Keratinocyte (primary cell): ENCODE measurements at regions not wholly inside any gene's neighbourhood (a gene's known extent, or its start where the extent isn't known, plus 50 kb on each side); places are given as distances from the start of the nearest gene placed in this dataset.

Experiments used
- DNase-seq: peaks from one replicate; pipeline ENCODE4 v3.0.0-alpha.2; 2011; ENCODE audit warnings: low read depth, missing footprints, low spot score
- FAIRE-seq: peaks from 2 replicates; lab custom pipeline; 2011; peaks lifted over from hg19 to GRCh38; lab: Jason Lieb, UNC
- H2AFZ ChIP-seq: 2 replicates; pipeline ENCODE4 v1.6.0; 2012; ENCODE audit warnings: low read length, control low read depth, inconsistent platforms; ENCODE audit not compliant: control insufficient read depth
- H3K27ac ChIP-seq: 2 replicates; pipeline ENCODE4 v1.5.1; 2011; ENCODE audit warnings: low read length; ENCODE audit not compliant: control insufficient read depth, insufficient read depth
- H3K27me3 ChIP-seq: 3 replicates; pipeline ENCODE4 v1.6.0; 2011; ENCODE audit warnings: low read length; ENCODE audit not compliant: control insufficient read depth, insufficient read depth; ENCODE audit errors: extremely low read depth
- H3K36me3 ChIP-seq, 2 experiments: 2 replicates in 1 of 2; 3 replicates in 1 of 2; pipeline ENCODE4 v1.5.1; 2011; ENCODE audit warnings: low read length in 2 of 2, mild to moderate bottlenecking in 1 of 2; ENCODE audit not compliant: control insufficient read depth in 2 of 2, insufficient read depth in 2 of 2; ENCODE audit errors: extremely low read depth in 1 of 2
- H3K4me1 ChIP-seq: 3 replicates; pipeline ENCODE4 v1.5.1; 2011; ENCODE audit warnings: low read length; ENCODE audit not compliant: control insufficient read depth, insufficient read depth; ENCODE audit errors: extremely low read depth
- H3K4me2 ChIP-seq: 3 replicates; pipeline ENCODE4 v1.6.0; 2011; ENCODE audit warnings: low read depth, low read length; ENCODE audit not compliant: control insufficient read depth, insufficient read depth; ENCODE audit errors: extremely low read depth
- H3K4me3 ChIP-seq, 3 experiments: fragments of 200-600 bp in 1 of 3; sonication (generic) in 1 of 3; 2 replicates in 2 of 3; 3 replicates in 1 of 3; pipeline ENCODE4 v1.5.1; 2011 to 2016; ENCODE audit warnings: low read length in 3 of 3, mild to moderate bottlenecking in 3 of 3, control low read depth in 2 of 3, inconsistent platforms in 1 of 3, low read depth in 1 of 3, mixed read lengths in 1 of 3, mixed run types in 1 of 3, moderate library complexity in 1 of 3; ENCODE audit not compliant: control insufficient read depth in 2 of 3, insufficient read depth in 2 of 3; ENCODE audit errors: extremely low read depth in 1 of 3
- H3K79me2 ChIP-seq: 2 replicates; pipeline ENCODE4 v1.6.0; 2012; ENCODE audit warnings: low read length; ENCODE audit not compliant: control insufficient read depth, insufficient read depth
- H3K9ac ChIP-seq: 3 replicates; pipeline ENCODE4 v1.6.0; 2011; ENCODE audit warnings: low read length; ENCODE audit not compliant: control insufficient read depth, insufficient read depth; ENCODE audit errors: extremely low read depth
- H3K9me1 ChIP-seq: 3 replicates; pipeline ENCODE4 v1.6.0; 2011; ENCODE audit warnings: low read length; ENCODE audit not compliant: control insufficient read depth, insufficient read depth; ENCODE audit errors: extremely low read depth
- H3K9me3 ChIP-seq: 2 replicates; pipeline ENCODE4 v1.5.1; 2012; ENCODE audit warnings: low read depth, low read length; ENCODE audit not compliant: control insufficient read depth
- H4K20me1 ChIP-seq: 3 replicates; pipeline ENCODE4 v1.6.0; 2011; ENCODE audit warnings: low read length; ENCODE audit not compliant: control insufficient read depth, insufficient read depth; ENCODE audit errors: extremely low read depth
- CTCF ChIP-seq, 3 experiments: IDR thresholded peaks in 1 of 3; conservative IDR thresholded peaks in 1 of 3; optimal IDR thresholded peaks in 1 of 3; 2 replicates in 2 of 3; 3 replicates in 1 of 3; pipeline versions ENCODE3 to v1.5.1; 2011; ENCODE audit warnings: low read length in 3 of 3, mild to moderate bottlenecking in 3 of 3, moderate library complexity in 2 of 3, control low read depth in 1 of 3, inconsistent platforms in 1 of 3; ENCODE audit not compliant: insufficient read depth in 2 of 3; ENCODE audit errors: extremely low read depth in 1 of 3
- EZH2 ChIP-seq: IDR thresholded peaks from one replicate; pipeline ENCODE4 v1.6.1; 2012; ENCODE audit warnings: inconsistent platforms, mild to moderate bottlenecking, low read length, moderate library complexity
- dilution Hi-C: fragments of 300-500 bp; cut with MboI; formaldehyde crosslinking; loops from one replicate; pipeline ENCODE4 v1.7.0; 2020; ENCODE audit warnings: low sequenced_read_pairs; ENCODE audit not compliant: extremely low pct_ligation_motif_present

- Histone ChIP-seq H3K4me3 (no peak overlapping the region), H3K9me1 (no peaks in the 10 kb centered on the region), H3K4me1 (no peaks in the 10 kb centered on the region), H3K9ac (no peak overlapping the region), H4K20me1 (no peaks in the 10 kb centered on the region), H3K4me2 (no peak overlapping the region), H3K79me2 (no peaks in the 10 kb centered on the region), H3K9me3 (no peaks in the 10 kb centered on the region), H3K36me3 (no peaks in the 10 kb centered on the region), H2AFZ (no peak overlapping the region), H3K27ac (no peak overlapping the region), H3K27me3 (no peaks in the 10 kb centered on the region)
- FAIRE-seq (no peak), DNase-seq (no peak)
- TF ChIP-seq CTCF (optimal IDR thresholded peaks at IDR 0.05 in 1 of 3, IDR thresholded peaks at IDR 0.05 in 1 of 3, conservative IDR thresholded peaks at IDR 0.05 in 1 of 3; ENCODE audit: extremely low read depth in 1 of 3, insufficient read depth in 2 of 3, low read length in 3 of 3) (no peak), EZH2 (no peak)
- dilution Hi-C loops: no loop called here
Measured at GRCh38 chr3:110904520-110904890, 167.1 kb upstream of the NECTIN3 start.

- dilution Hi-C loops: no loop called here
- no peaks in the 10 kb centered on the region for H3K79me2 ChIP-seq
- TF ChIP-seq CTCF (optimal IDR thresholded peaks at IDR 0.05 in 1 of 3, IDR thresholded peaks at IDR 0.05 in 1 of 3, conservative IDR thresholded peaks at IDR 0.05 in 1 of 3; ENCODE audit: extremely low read depth in 1 of 3, insufficient read depth in 2 of 3, low read length in 3 of 3) (no peak), EZH2 (no peak)
Measured at GRCh38 chr3:110905121-110905520, 166.5 kb upstream of the NECTIN3 start.

More at GRCh38 chr3:110905121-110905520, 166.5 kb upstream of the NECTIN3 start:
- H3K9ac ChIP-seq: no peak overlapping the region
- no peaks in the 10 kb centered on the region for H3K36me3 ChIP-seq
- H3K27me3 ChIP-seq: no peaks in the 10 kb centered on the region
- H3K9me1 ChIP-seq: no peaks in the 10 kb centered on the region
- H4K20me1 ChIP-seq: no peaks in the 10 kb centered on the region
- H3K27ac ChIP-seq: no peak overlapping the region
- DNase-seq: no peak
- H3K4me3 ChIP-seq: no peak overlapping the region
- H3K4me2 ChIP-seq: no peak overlapping the region
- no peaks in the 10 kb centered on the region for H3K9me3 ChIP-seq
- H3K4me1 ChIP-seq: no peaks in the 10 kb centered on the region
- H2AFZ ChIP-seq: no peak overlapping the region
- FAIRE-seq: no peak
